ENCODE measurements at regions not wholly inside any gene's neighbourhood (a gene's known extent, or its start where the extent isn't known, plus 50 kb on each side); places are given as distances from the start of the nearest gene placed in this dataset.

DNA sequence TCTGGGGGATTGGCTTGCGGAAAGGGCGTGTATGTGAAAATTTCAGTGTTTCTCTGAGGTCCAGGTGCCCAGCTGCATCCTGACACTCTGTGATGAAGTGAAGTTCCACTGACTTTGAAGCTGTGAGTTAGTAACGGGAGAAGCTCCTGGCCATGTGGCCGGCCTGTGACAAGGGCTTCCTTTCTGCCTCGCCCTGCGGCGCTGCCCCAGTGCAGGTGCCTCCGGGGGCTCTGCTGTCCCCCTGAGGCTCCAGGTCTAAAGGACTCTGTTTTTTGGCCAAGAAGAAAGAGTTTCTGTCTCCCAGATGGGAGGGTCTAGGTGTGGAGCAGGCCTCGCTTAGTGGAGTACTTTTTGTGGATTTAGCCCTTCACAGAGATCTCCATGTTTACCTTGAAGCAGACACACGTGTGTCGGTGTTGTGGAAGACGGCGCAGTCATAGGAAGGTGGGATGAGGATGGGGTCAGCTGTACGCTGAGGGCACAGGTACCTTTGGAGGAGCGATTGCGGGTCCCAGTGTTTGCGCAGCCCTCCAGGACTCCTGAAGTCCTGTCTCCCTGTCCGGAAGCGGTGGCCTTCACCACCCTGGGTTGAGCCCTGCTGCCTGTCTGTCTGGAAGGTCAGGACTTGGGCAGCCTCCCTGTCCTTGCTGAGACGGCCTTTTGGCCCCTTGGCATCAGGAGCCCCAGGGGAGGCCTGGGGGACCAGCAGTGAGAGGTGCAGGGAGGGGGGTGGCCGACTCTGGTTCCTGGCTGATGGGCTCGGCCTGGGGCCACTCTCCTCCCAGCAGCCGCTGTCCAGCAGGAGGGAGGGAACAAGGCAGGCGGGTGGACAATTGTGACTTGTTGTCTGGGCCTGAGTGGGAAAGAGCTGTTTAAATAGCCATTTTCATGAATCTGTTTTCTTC, 1249.3 kb downstream of the BRD1 start:
- H3K4me3 ChIP-seq (ENCODE audit: low read length) = no peak overlapping the region
- H3K36me3 ChIP-seq (ENCODE audit: insufficient read depth, low read length) = no peaks in the 10 kb centered on the region
- no peak overlapping the region for H2AFZ ChIP-seq (ENCODE audit: low read depth, low read length)
- H3K4me1 ChIP-seq (ENCODE audit: insufficient read depth, low read length) = no peaks in the 10 kb centered on the region
- H3K9me3 ChIP-seq (ENCODE audit: low read length) = no peaks in the 10 kb centered on the region
- peaks cover 48% of the 10 kb centered on the region for H3K27me3 ChIP-seq (ENCODE audit: insufficient read depth, low read length)

DNA sequence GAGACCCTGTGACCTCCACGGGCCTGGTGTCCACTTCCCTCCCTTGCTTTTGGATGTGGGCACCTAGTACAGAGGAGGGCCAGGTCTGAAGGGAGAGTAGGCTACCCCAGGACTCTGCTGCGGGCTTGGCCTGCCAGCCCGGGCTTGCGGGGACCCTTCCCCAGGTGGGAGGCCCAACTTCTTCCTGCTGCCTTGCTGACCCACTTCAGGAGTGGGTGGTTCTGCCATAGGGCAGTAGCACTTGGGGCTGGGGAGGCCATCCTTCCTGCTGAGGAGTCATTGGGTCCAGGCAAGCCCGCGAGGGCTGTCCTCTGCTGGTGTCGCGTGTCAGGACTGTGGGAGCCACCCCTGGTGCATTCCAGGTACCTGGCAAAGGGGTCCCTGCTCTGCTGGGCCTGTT, 1250.0 kb downstream of the BRD1 start:
- H3K9me3 ChIP-seq (ENCODE audit: low read length) = no peaks in the 10 kb centered on the region
- no peaks in the 10 kb centered on the region for H3K4me1 ChIP-seq (ENCODE audit: insufficient read depth, low read length)
- no peaks in the 10 kb centered on the region for H3K36me3 ChIP-seq (ENCODE audit: insufficient read depth, low read length)
- peaks cover 48% of the 10 kb centered on the region for H3K27me3 ChIP-seq (ENCODE audit: insufficient read depth, low read length)
- H2AFZ ChIP-seq (ENCODE audit: low read depth, low read length) = no peak overlapping the region
- H3K4me3 ChIP-seq (ENCODE audit: low read length) = no peak overlapping the region

DNA sequence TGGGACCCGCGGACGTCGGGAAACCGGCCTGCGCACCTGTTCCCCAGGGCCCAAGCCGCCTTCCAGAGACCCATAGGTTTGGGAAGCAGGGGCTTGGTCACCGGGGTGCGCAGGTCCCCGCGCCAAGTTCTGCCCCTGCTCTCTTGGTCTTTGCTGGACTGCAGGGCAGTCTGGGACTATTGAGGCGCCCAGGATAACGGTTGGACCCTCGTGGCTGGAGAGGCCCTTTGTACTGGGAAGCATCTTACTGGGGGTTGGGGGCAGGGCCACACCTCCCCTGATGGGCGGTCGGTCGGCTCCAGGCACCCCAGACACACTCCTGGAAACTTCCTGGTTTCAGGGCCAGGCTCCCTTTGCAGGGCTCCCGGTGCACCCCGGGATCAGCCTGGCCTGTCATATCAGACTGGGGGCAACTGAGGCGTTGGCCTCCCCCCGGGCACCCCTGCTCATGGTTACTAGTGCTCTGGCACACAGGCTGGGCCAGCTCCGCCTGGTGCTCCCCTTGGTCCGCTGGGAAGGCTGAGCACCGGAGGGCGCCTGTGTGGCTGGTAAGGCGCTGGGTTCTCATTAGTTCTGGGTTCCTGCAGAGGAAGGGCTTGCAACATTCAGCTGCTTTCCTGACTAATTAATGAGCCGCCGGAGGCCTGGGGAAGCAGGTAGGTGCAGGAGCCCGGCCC, 1250.5 kb downstream of the BRD1 start:
- Histone ChIP-seq H3K9me3 (ENCODE audit: low read length) (no peaks in the 10 kb centered on the region), H3K4me1 (ENCODE audit: insufficient read depth, low read length) (no peaks in the 10 kb centered on the region), H3K27me3 (ENCODE audit: insufficient read depth, low read length) (peaks cover 48% of the 10 kb centered on the region), H3K4me3 (ENCODE audit: low read length) (peak overlapping the region; percentile 4), H2AFZ (ENCODE audit: low read depth, low read length) (no peak overlapping the region), H3K36me3 (ENCODE audit: insufficient read depth, low read length) (no peaks in the 10 kb centered on the region)

DNA sequence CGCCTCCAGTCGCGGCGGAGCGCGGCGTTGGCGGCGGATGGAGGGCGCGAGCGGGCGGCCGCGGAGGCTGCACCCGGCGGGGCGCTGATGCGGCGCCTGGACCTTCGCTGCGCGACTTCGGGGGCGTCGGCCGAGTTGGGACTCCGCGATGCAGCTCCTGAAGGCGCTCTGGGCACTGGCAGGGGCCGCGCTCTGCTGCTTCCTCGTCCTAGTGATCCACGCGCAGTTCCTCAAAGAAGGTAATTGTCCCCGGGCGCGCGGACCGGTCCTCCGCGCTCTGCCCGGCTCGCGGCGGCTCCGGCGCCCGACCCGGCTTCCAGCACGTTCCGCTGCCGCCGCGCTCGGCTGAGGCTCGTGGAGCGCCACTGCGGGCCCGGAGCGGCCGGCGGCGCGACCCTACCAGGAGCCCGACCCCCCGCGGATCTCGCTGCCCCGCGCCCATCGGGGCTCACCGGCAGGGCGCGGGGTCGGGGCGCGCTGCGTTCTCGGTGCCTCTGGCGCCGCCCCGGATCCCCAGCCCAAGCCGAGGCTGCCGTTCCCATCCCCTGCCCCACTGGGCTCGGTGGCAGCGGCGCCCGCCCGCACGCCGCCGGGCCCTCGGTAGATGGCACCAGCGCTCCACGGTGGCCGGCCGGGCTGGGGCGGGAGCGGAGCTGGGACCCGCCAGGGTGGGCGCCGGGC, 1251.2 kb downstream of the BRD1 start:
- Histone ChIP-seq H3K4me1 (ENCODE audit: insufficient read depth, low read length) (no peaks in the 10 kb centered on the region), H3K4me3 (ENCODE audit: low read length) (peak overlapping the region; percentile 34), H2AFZ (ENCODE audit: low read depth, low read length) (peak overlapping the region; percentile 30), H3K36me3 (ENCODE audit: insufficient read depth, low read length) (no peaks in the 10 kb centered on the region), H3K9me3 (ENCODE audit: low read length) (no peaks in the 10 kb centered on the region), H3K27me3 (ENCODE audit: insufficient read depth, low read length) (peaks cover 48% of the 10 kb centered on the region)

DNA sequence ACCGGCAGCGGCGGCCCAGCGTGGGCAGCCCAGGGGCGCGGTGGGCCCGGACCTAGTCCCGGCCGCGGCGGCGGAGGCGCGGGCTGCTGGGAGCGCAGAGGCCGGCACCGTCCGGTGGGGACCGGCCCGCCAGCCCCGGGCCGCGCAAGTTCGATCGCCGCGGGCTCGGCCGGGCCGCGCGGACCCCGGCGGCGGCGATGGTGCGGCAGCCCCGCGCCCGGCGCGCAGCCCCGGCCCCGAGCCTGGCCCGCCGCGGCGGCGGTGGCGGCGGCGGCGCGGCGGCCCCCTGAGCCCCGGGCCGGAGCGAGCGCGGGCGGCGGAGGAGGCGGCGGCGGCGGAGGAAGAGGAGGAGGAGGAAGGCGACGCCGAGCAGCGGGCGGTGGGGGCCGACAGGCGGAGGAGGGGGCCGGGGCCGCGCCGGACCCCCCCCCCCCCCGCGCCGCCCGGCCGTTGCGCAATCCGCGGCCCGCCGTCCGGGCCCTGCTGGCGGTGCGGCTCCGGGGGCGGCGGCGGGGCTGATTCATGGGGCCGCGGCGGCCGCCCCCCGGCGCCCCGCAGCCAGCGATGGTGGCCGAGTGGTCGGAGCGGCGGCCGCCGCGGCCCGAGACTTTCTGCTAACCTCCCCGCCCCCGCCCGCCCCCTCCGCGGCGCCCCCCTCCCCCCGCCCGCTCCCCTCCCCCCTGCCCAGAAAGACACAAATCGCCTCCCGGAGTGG, 1251.9 kb downstream of the BRD1 start:
- no peaks in the 10 kb centered on the region for H3K36me3 ChIP-seq (ENCODE audit: insufficient read depth, low read length)
- peaks cover 48% of the 10 kb centered on the region for H3K27me3 ChIP-seq (ENCODE audit: insufficient read depth, low read length)
- H2AFZ ChIP-seq (ENCODE audit: low read depth, low read length) = no peak overlapping the region
- H3K9me3 ChIP-seq (ENCODE audit: low read length) = no peaks in the 10 kb centered on the region
- peak overlapping the region; percentile 32 for H3K4me3 ChIP-seq (ENCODE audit: low read length)
- H3K4me1 ChIP-seq (ENCODE audit: insufficient read depth, low read length) = no peaks in the 10 kb centered on the region

DNA sequence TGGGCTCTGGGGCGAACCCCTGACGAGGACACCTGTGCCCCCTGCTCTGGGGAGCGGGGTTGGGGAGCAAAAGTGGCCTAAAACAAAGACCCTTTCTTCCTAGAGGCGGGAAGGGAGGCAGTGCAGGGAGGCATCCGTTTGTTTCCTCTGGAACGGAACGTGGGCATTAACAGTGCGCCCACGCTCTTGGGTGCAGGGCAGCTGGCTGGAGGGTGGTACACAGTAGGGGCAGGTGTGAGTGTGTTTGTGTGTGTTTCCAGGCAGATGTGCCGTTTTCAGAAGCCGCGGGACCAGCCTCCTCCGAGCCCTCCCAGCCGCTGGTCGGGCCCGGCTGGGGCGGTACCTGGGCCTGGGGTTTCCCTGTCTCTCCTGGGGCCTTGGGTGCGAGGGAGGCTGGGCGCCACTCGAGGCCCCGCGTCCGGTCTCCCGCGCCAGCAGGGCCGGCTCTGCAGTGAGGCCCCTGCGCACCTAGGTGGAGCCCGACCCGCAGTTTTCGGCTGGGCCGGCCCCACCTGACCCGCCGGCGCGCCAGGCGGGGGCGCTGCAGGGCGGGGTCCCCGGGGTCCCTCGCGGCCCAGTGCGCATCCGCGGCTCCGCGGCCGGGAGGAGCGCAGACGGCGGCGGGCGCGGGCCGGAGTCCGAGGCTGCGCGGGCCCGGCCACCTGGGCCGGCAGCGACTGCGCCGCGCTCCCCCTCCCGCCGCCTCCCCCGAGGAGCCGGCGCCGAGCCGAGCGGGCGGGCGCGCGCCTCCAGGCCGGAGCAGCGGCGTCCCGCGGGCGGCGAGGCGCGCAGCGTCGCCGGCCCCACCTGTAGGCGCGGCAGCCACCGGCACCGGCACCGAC, 1252.7 kb downstream of the BRD1 start:
- Histone ChIP-seq H3K4me1 (ENCODE audit: insufficient read depth, low read length) (no peaks in the 10 kb centered on the region), H3K4me3 (ENCODE audit: low read length) (peak overlapping the region; percentile 32), H3K27me3 (ENCODE audit: insufficient read depth, low read length) (peaks cover 45% of the 10 kb centered on the region), H2AFZ (ENCODE audit: low read depth, low read length) (no peak overlapping the region), H3K9me3 (ENCODE audit: low read length) (peaks cover 2% of the 10 kb centered on the region), H3K36me3 (ENCODE audit: insufficient read depth, low read length) (no peaks in the 10 kb centered on the region)

DNA sequence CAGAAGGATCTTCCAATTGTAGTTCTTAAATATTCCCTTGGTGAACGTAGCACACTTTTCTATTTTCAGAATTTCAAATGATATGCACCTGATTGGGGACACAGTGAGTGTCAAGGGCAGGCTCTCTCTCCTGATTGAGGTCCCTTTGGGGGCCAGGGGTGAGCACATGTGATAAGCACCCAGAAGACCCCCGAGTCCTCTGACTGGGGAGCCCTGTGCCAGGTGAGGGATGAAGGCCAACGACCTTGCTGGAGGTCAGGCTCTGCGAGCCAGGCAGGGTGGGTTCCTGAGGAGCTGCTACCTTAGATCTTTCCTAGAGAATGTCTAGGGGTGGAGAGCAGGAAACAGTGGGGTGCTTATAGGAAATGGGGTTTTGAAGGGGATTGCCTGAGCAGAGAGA, 1253.9 kb downstream of the BRD1 start:
- Histone ChIP-seq H2AFZ (ENCODE audit: low read depth, low read length) (no peak overlapping the region), H3K4me3 (ENCODE audit: low read length) (no peak overlapping the region), H3K4me1 (ENCODE audit: insufficient read depth, low read length) (no peaks in the 10 kb centered on the region), H3K27me3 (ENCODE audit: insufficient read depth, low read length) (peaks cover 34% of the 10 kb centered on the region), H3K36me3 (ENCODE audit: insufficient read depth, low read length) (no peaks in the 10 kb centered on the region), H3K9me3 (ENCODE audit: low read length) (peaks cover 4% of the 10 kb centered on the region)

DNA sequence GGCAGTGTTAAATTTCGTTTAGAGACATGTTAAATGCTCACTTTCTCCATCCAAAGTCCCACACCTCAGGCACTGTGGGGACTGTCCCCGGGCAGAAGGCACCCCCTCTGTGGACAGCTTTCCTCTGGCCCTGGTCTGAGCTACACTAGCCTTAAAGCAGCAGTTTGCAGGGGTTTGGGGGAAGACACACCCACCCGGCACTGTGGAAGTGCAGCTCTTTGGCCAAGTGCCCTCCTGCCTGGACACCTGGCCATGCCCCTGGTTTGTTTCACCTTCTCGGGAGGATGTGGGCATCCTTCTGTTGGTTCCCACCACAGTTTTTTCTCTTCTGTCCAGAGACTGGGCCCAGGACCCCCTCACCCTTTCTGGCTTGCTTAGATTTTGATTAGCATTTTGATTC, 1254.7 kb downstream of the BRD1 start:
- no peaks in the 10 kb centered on the region for H3K36me3 ChIP-seq (ENCODE audit: insufficient read depth, low read length)
- H3K27me3 ChIP-seq (ENCODE audit: insufficient read depth, low read length) = peaks cover 26% of the 10 kb centered on the region
- no peaks in the 10 kb centered on the region for H3K4me1 ChIP-seq (ENCODE audit: insufficient read depth, low read length)
- H3K9me3 ChIP-seq (ENCODE audit: low read length) = peaks cover 4% of the 10 kb centered on the region
- H3K4me3 ChIP-seq (ENCODE audit: low read length) = no peak overlapping the region
- no peak overlapping the region for H2AFZ ChIP-seq (ENCODE audit: low read depth, low read length)

DNA sequence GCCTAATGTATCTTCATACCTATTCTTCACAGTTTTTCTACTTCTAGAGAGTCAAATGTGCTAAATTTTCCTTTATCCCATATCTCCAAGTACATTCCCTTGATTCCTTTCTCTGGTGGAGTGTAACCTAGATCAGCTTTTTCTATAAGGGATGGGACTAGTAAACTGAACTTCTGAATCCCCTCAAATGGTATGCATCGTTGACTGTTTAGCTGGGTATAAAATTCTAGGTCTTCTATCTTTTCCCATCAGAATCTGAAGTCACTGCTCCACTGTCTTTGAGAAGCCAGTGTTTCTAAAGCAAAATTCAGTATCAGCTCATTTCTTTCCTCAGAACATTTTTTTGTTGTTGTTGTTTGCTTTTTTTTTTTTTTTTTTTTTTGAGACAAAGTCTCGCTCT, 1256.8 kb downstream of the BRD1 start:
- Histone ChIP-seq H3K36me3 (ENCODE audit: insufficient read depth, low read length) (no peaks in the 10 kb centered on the region), H3K9me3 (ENCODE audit: low read length) (peaks cover 4% of the 10 kb centered on the region), H3K4me1 (ENCODE audit: insufficient read depth, low read length) (no peaks in the 10 kb centered on the region), H2AFZ (ENCODE audit: low read depth, low read length) (no peak overlapping the region), H3K4me3 (ENCODE audit: low read length) (no peak overlapping the region), H3K27me3 (ENCODE audit: insufficient read depth, low read length) (peaks cover 10% of the 10 kb centered on the region)

DNA sequence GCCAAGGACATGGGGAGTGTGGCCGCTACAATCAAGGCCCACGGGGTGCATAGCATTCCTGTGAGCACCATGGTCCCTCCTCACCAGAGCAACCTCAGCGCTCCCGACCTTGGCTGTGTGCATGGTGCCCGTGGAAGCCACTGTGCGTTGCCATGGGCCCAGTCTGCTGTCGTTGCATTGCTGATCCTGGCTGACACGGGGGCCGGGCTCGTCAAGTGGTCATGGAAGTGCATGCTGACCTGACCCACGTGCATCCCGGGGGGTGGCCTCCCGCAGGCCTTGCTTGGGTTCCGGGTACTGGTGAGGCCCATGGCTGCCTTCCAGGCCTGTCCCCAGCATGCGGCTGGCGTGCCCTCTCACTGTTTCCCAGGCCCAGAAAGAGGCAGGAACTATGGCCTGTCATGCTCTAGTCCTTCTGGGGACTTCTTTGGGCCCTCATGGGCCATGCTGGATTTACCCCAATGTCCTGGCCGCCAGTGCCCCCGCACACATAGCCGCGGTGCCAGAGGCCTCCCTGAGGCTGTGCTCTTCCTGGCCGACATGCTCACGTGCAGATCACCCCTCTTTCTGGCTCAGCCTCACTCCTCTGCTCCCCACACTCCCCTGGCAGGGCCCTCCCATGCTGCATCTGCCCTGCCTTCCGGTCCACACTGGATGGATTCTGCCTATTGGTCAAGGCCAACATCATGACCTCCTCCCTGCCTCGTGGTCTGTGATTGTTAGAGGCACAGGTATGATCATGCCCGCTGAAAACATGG, 1258.0 kb downstream of the BRD1 start:
- Histone ChIP-seq H3K36me3 (ENCODE audit: insufficient read depth, low read length) (no peaks in the 10 kb centered on the region), H3K4me1 (ENCODE audit: insufficient read depth, low read length) (no peaks in the 10 kb centered on the region), H2AFZ (ENCODE audit: low read depth, low read length) (no peak overlapping the region), H3K4me3 (ENCODE audit: low read length) (no peak overlapping the region), H3K9me3 (ENCODE audit: low read length) (peaks cover 4% of the 10 kb centered on the region), H3K27me3 (ENCODE audit: insufficient read depth, low read length) (peaks cover 8% of the 10 kb centered on the region)

DNA sequence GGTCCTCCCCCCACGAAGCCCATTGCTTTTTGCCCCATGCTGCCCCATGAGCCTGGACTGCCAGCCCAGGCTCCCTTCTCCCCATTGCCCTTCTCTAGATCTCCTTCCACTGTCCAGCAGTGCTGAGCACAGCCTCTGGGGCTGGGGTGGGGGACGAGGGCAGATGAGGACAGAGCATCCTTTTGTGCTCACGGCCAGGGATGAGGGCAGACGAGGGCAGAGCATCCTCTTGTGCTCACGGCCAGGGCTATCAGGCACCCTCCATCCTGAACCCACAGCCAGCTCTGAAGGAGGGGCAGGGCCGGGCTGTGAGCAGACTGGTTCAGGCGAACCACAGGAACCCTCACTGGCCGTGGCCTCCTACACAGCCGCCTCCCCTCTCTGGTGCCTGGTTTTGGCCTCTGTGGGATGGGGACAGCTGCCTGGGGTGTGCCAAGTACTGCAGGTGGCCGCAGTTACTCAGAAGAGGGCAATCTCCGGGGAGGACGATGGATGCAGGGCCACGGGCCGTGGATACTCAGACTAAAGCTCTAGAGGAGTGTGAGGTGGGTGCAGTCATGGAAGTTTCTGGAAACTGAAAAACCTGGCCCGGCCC, 1258.8 kb downstream of the BRD1 start:
- Histone ChIP-seq H3K4me1 (ENCODE audit: insufficient read depth, low read length) (no peaks in the 10 kb centered on the region), H3K4me3 (ENCODE audit: low read length) (no peak overlapping the region), H3K27me3 (ENCODE audit: insufficient read depth, low read length) (no peaks in the 10 kb centered on the region), H2AFZ (ENCODE audit: low read depth, low read length) (no peak overlapping the region), H3K36me3 (ENCODE audit: insufficient read depth, low read length) (no peaks in the 10 kb centered on the region), H3K9me3 (ENCODE audit: low read length) (peaks cover 4% of the 10 kb centered on the region)

Data from neuron (in vitro differentiated cells).